ENCODE measurements at regions not wholly inside any gene's neighbourhood (a gene's known extent, or its start where the extent isn't known, plus 50 kb on each side); places are given as distances from the start of the nearest gene placed in this dataset.
"Not testable (repeated sequence)": the region's sequence is repeated elsewhere in the genome, so short reads cannot be mapped to it uniquely, and the experiment has no call there.

DNA sequence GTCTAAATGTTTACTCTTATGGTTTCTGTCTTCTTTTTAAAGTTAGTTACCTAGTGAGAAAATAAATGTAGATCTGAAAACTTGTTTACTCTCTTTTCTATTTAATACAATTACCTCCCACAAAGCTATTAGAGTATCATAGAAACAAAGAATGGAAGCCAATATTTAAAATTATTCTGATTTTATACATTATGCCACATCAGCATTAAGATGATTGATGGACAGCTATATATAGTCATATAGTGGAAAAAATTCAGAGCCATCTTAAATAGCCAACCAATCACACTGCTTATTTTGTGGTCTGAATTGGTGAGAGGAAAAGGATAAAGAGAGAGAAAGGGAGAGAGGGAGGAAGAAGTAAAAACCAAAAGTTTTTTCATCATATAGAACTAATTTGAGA, 1101.8 kb downstream of the PCDH19 start:
- H3K4me1 Mint-ChIP-seq, result no peaks in the 10 kb centered on the region
- H3K27ac Mint-ChIP-seq, result no peak overlapping the region
- CTCF ChIA-PET, result no interaction called here
- H3K27me3 Mint-ChIP-seq, result no peaks in the 10 kb centered on the region
- no peak overlapping the region for H3K4me3 Mint-ChIP-seq
- DNase-seq, result no peak
- no peaks in the 10 kb centered on the region for H3K9me3 Mint-ChIP-seq
- POLR2A ChIA-PET, result no interaction called here
- no peaks in the 10 kb centered on the region for H3K36me3 Mint-ChIP-seq (ENCODE audit: low read depth)

DNA sequence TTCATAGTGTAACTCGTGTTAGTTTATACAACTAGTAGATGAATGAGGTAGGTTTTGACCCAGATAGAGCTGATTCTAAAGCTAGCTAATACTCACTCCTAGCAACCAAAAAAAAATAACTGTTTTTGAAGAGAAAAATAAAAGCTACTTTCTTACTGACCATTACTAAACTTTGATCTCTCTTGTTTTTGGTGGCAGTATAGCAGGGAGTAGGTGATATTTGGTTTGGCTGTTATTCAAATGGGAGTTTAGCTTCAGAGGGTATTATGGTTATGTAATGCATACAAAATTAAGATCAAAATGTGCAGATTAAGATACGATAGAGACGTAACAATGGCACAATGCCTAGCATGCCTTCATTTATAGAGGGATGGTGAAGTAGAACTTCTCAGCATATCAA, 1104.5 kb downstream of the PCDH19 start:
- Mint-ChIP-seq H3K27me3 (no peaks in the 10 kb centered on the region), H3K9me3 (no peaks in the 10 kb centered on the region), H3K27ac (no peak overlapping the region), H3K4me3 (no peak overlapping the region), H3K36me3 (ENCODE audit: low read depth) (no peaks in the 10 kb centered on the region), H3K4me1 (no peaks in the 10 kb centered on the region)
- ChIA-PET CTCF (no interaction called here), POLR2A (no interaction called here)
- DNase-seq, result no peak

GRCh38 chrX:99301990-99302389, 1108.1 kb downstream of the PCDH19 start:
- Mint-ChIP-seq H3K4me1 (no peaks in the 10 kb centered on the region), H3K9me3 (no peaks in the 10 kb centered on the region), H3K27me3 (no peaks in the 10 kb centered on the region), H3K4me3 (no peak overlapping the region), H3K27ac (no peak overlapping the region), H3K36me3 (ENCODE audit: low read depth) (no peaks in the 10 kb centered on the region)
- ChIA-PET CTCF (no interaction called here), POLR2A (no interaction called here)
- no peak for DNase-seq

DNA sequence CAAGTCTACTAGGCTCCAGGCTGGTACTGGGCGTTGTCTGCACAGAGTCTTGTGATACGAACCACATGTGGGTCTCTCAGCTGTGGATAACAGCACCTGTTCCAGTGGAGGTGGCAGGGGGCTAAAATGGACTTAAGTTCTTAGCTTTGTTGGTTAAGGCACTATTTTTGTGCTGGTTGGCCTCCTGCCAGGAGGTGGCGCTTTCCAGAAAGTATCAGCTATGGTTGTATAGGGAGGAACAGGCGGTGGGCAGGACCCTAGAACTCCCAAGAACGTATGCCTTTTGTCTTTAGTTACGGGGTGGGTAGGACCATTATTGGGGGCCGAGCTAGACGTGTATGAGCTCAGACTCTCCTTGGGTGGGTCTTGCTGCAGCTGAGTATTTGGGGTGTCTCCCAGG, 1138.4 kb downstream of the PCDH19 start:
- Mint-ChIP-seq H3K27me3 (no peaks in the 10 kb centered on the region), H3K9me3 (no peaks in the 10 kb centered on the region), H3K27ac (no peak overlapping the region), H3K4me3 (no peak overlapping the region), H3K4me1 (no peaks in the 10 kb centered on the region), H3K36me3 (ENCODE audit: low read depth) (no peaks in the 10 kb centered on the region)
- DNase-seq, result no peak
- ChIA-PET CTCF (no interaction called here), POLR2A (interaction anchor here (0.7 kb wide), 1 partner anchor 326 kb away, joined by 3 read pairs; no protein-coding TSS in a partner anchor)

- H3K9me3 Mint-ChIP-seq, result no peaks in the 10 kb centered on the region
- CTCF ChIA-PET, result no interaction called here
- no peaks in the 10 kb centered on the region for H3K27me3 Mint-ChIP-seq
- H3K36me3 Mint-ChIP-seq (ENCODE audit: low read depth), result no peaks in the 10 kb centered on the region
- H3K4me1 Mint-ChIP-seq, result no peaks in the 10 kb centered on the region
- H3K27ac Mint-ChIP-seq, result no peak overlapping the region
- POLR2A ChIA-PET, result no interaction called here
- H3K4me3 Mint-ChIP-seq, result no peak overlapping the region
- no peak for DNase-seq
Observed at GRCh38 chrX:99266255-99266654, 1143.8 kb downstream of the PCDH19 start.

GRCh38 chrX:99248180-99248579, 1161.9 kb downstream of the PCDH19 start:
- CTCF ChIA-PET, result no interaction called here
- POLR2A ChIA-PET, result no interaction called here

GRCh38 chrX:99242001-99242400, 1168.1 kb downstream of the PCDH19 start:
- no peaks in the 10 kb centered on the region for H3K36me3 Mint-ChIP-seq (ENCODE audit: low read depth)
- no peak for DNase-seq
- no peaks in the 10 kb centered on the region for H3K27me3 Mint-ChIP-seq
- no peak overlapping the region for H3K4me3 Mint-ChIP-seq
- ChIA-PET POLR2A (no interaction called here), CTCF (no interaction called here)
- peaks cover 4% of the 10 kb centered on the region for H3K9me3 Mint-ChIP-seq
- H3K4me1 Mint-ChIP-seq, result no peaks in the 10 kb centered on the region
- H3K27ac Mint-ChIP-seq, result no peak overlapping the region

More at GRCh38 chrX:99248180-99248579, 1161.9 kb downstream of the PCDH19 start:
- Mint-ChIP-seq H3K4me3 (no peak overlapping the region), H3K9me3 (peaks cover 4% of the 10 kb centered on the region), H3K4me1 (no peaks in the 10 kb centered on the region), H3K27ac (no peak overlapping the region), H3K36me3 (ENCODE audit: low read depth) (no peaks in the 10 kb centered on the region), H3K27me3 (no peaks in the 10 kb centered on the region)
- DNase-seq, result no peak

DNA sequence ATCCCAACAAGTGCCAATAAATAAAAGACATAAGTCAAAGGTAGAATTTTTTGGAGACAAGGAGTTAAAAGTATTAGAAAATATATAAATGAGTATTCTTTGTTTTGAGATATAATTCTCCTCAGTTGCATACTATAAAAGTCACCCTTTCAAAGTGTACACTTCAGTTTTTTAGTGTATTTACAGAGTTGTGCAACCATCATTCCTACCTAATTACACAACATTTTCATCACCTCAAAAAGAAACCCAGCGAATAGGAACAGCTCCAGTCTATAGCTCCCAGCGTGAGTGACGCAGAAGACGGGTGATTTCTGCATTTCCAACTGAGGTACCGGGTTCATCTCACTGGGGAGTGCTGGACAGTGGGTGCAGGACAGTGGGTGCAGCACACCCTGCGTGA, 1175.7 kb downstream of the PCDH19 start:
- H3K36me3 Mint-ChIP-seq (ENCODE audit: low read depth); H3K27me3 Mint-ChIP-seq; DNase-seq; H3K9me3 Mint-ChIP-seq; CTCF ChIA-PET; H3K4me3 Mint-ChIP-seq; H3K27ac Mint-ChIP-seq; H3K4me1 Mint-ChIP-seq; POLR2A ChIA-PET: not testable (repeated sequence)

DNA sequence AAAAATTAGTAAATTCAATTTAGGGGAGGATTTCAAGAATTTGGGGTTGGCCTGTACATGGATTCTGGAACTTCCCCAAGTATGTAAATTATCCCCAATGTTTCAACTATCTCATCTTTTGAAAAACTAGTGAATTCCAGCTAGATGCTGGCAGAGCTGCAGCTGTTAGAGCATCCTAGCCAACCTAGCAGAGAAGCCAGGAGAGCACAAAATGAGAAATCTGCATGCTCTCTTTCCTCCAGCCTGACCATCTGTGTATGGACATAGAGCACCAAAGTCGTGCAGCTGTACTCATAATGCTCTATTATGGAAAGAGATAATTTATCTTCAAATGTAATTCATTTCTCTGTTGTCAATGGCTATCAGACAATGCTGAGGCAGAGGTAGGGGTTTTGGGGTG, 1217.7 kb downstream of the PCDH19 start:
- no peaks in the 10 kb centered on the region for H3K4me1 Mint-ChIP-seq
- H3K27ac Mint-ChIP-seq, result no peak overlapping the region
- no peaks in the 10 kb centered on the region for H3K27me3 Mint-ChIP-seq
- ChIA-PET CTCF (no interaction called here), POLR2A (no interaction called here)
- no peak overlapping the region for H3K4me3 Mint-ChIP-seq
- no peaks in the 10 kb centered on the region for H3K36me3 Mint-ChIP-seq (ENCODE audit: low read depth)
- no peak for DNase-seq
- H3K9me3 Mint-ChIP-seq, result no peaks in the 10 kb centered on the region

- H3K9me3 Mint-ChIP-seq, result no peaks in the 10 kb centered on the region
- CTCF ChIA-PET, result no interaction called here
Observed at GRCh38 chrX:99184153-99184552, 1225.9 kb downstream of the PCDH19 start.

DNA sequence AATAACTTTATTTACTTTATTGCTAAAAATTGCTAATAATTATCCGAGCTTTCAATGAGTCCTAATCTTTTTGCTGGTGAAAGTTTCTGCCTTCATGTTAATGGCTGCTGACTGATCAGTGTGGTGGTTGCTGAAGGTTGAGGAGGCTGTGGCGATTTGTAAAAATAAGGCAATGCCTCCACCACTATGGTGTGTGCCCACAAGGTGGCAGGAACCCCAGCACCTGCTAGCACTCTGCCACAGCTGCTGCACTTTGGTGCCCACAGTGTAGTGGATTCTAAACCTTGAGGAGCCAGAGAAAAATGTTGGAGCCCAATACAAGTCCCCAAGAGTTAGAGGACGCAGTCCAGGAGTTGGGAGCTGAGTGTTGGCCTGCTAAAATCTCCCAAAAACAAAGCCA, 1237.1 kb downstream of the PCDH19 start:
- no peaks in the 10 kb centered on the region for H3K4me1 Mint-ChIP-seq
- POLR2A ChIA-PET, result no interaction called here
- H3K36me3 Mint-ChIP-seq (ENCODE audit: low read depth), result no peaks in the 10 kb centered on the region
- H3K27ac Mint-ChIP-seq, result no peak overlapping the region
- no peaks in the 10 kb centered on the region for H3K9me3 Mint-ChIP-seq
- no peak overlapping the region for H3K4me3 Mint-ChIP-seq
- CTCF ChIA-PET, result no interaction called here
- no peaks in the 10 kb centered on the region for H3K27me3 Mint-ChIP-seq
- DNase-seq, result no peak

More at GRCh38 chrX:99184153-99184552, 1225.9 kb downstream of the PCDH19 start:
- Mint-ChIP-seq H3K4me1 (no peaks in the 10 kb centered on the region), H3K27ac (no peak overlapping the region), H3K4me3 (no peak overlapping the region), H3K27me3 (no peaks in the 10 kb centered on the region), H3K36me3 (ENCODE audit: low read depth) (no peaks in the 10 kb centered on the region)
- no peak for DNase-seq
- POLR2A ChIA-PET, result no interaction called here

DNA sequence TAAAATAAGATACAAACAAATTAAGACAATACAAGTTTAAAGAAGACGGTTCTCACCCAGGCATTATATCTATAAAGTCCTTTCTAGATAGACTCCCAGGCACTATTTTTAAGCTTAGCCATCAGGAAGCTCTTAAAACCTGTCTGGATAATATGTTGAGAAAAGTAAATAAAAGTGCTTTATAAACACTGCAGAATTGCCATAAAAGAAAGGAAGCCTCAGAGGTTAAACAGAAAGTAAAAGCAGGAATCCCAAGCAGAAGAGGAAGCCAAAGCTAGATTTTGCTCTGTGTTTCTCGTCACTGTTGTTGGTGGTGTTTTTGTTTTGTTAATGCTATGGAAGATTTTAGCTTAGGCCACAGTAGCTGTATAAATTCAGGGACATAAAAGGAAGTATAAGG, 1267.3 kb downstream of the PCDH19 start:
- no peak overlapping the region for H3K4me3 Mint-ChIP-seq

DNA sequence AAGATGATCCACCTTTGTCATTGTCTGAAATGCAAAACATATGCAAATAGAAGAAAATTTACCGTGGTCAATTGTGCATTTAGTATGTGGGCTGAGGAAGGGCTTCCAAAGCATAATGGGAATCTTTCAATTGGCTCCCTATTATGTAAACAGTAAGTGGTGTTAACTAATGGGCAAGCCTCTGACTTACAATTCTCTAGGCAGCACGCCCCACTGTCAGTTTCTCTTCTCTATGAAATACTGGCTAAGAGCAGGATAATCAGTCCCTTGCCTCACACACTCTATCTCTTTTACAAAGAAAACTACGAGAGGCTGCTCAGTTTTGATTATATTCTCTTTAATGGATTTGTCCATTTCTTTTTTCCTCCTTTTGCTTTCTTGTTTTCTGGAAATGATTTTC, 1272.6 kb downstream of the PCDH19 start:
- Mint-ChIP-seq H3K4me1 (no peaks in the 10 kb centered on the region), H3K27ac (no peak overlapping the region), H3K9me3 (no peaks in the 10 kb centered on the region), H3K27me3 (no peaks in the 10 kb centered on the region), H3K36me3 (ENCODE audit: low read depth) (no peaks in the 10 kb centered on the region), H3K4me3 (no peak overlapping the region)
- POLR2A ChIA-PET, result no interaction called here
- CTCF ChIA-PET, result no interaction called here
- no peak for DNase-seq

More for the DNA sequence above, 1267.3 kb downstream of the PCDH19 start:
- H3K4me1 Mint-ChIP-seq, result no peaks in the 10 kb centered on the region
- no peaks in the 10 kb centered on the region for H3K36me3 Mint-ChIP-seq (ENCODE audit: low read depth)
- ChIA-PET POLR2A (no interaction called here), CTCF (no interaction called here)
- no peak for DNase-seq
- H3K9me3 Mint-ChIP-seq, result peaks cover 2% of the 10 kb centered on the region
- no peak overlapping the region for H3K27ac Mint-ChIP-seq
- H3K27me3 Mint-ChIP-seq, result no peaks in the 10 kb centered on the region

DNA sequence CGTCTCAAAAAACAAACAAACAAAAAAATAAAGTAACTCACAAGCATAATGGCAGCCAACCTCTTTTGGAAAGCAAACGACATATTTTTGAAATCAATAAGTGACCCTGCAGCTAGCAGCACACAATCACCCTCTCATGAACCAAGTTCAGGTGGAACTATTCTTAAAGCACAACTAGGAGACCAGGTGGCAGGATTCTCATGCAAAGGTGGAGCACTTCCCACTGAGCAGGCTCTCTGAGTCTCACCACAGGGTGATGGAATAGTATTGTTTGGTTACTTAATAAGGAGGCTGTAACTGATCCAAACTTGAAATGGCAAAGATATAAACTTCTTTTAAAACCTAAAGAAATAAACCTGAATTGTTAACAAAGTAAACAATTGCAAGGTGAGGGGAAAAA, 1293.1 kb downstream of the PCDH19 start:
- Mint-ChIP-seq H3K4me1 (no peaks in the 10 kb centered on the region), H3K4me3 (no peak overlapping the region), H3K27me3 (no peaks in the 10 kb centered on the region), H3K27ac (no peak overlapping the region), H3K9me3 (no peaks in the 10 kb centered on the region), H3K36me3 (ENCODE audit: low read depth) (no peaks in the 10 kb centered on the region)
- ChIA-PET CTCF (no interaction called here), POLR2A (no interaction called here)
- DNase-seq, result no peak
